Ovary (tissue), 7 donors: ENCODE measurements at regions not wholly inside any gene's neighbourhood (a gene's known extent, or its start where the extent isn't known, plus 50 kb on each side); places are given as distances from the start of the nearest gene placed in this dataset.

Experiments
- DNase-seq, 5 donors: peaks; one replicate each; pipeline ENCODE4 v3.0.0-alpha.2; 2019 to 2020
- H3K27ac ChIP-seq, 2 donors: fragments of 200-600 bp; one replicate each; pipeline versions ENCODE4 v1.5.1 to v1.8.0; 2019 to 2022
- H3K27me3 ChIP-seq: fragments of 200-600 bp; one replicate; pipeline ENCODE4 v1.8.0; 2022
- H3K36me3 ChIP-seq: fragments of 200-600 bp; sonication (generic); one replicate; pipeline ENCODE4 v1.5.1; 2019
- H3K4me1 ChIP-seq: one replicate; pipeline ENCODE4 v1.8.1; 2013; ENCODE audit warnings: mild to moderate bottlenecking, moderate library complexity; ENCODE audit not compliant: insufficient read depth
- H3K4me3 ChIP-seq: fragments of 200-600 bp; sonication (generic); one replicate; pipeline ENCODE4 v1.5.1; 2017
- H3K9me3 ChIP-seq, 2 donors: fragments of 200-600 bp in 1 of 2; sonication (generic) in 1 of 2; one replicate each; pipeline versions ENCODE4 v1.5.1 to v1.8.1; 2013 to 2019; ENCODE audit warnings: mild to moderate bottlenecking in 1 of 2, moderate library complexity in 1 of 2
- EP300 ChIP-seq: sonication (generic); formaldehyde crosslinking; IDR thresholded peaks from one replicate; pipeline ENCODE4 v1.6.1; 2017; ENCODE audit warnings: antibody characterized with exemption
- POLR2A ChIP-seq: fragments of 450-650 bp; IDR thresholded peaks from one replicate; pipeline ENCODE4 v1.6.1; 2017; ENCODE audit warnings: antibody characterized with exemption, mild to moderate bottlenecking, moderate library complexity
- WGBS, 3 donors: extraction: QIAGEN DNeasy Blood & Tissue Kit in 1 of 3; methylation state at CpG; one replicate each; pipeline versions ENCODE4 v1.1.5 to v1.1.7; 2013 to 2017; 5-methylcytosine and 5-hydroxymethylcytosine counted together
- intact Hi-C, 4 donors: fragments of 100-400 bp; cut with DNase I; formaldehyde crosslinking; loops; one replicate each; pipeline versions ENCODE4 v1.11.0 to v1.15.1; 2022 to 2023
- TF ChIP-seq, protein P1 (sequence below), 3 donors: fragments of 450-650 bp in 2 of 3; fragments of 200-600 bp in 1 of 3; IDR thresholded peaks; one replicate each; pipeline versions ENCODE4 v1.5.1 to v1.8.0; 2016 to 2022; ENCODE audit warnings: antibody characterized with exemption in 3 of 3, mild to moderate bottlenecking in 1 of 3
- donor health status: DM: no; HTN: no; CAD: no; lungs with moderate emphysema.
- donor health status: DM: no; HTN: no; CAD: no.
- donor health status: Bipolar disorder and iron deficiency.
- donor health status: DM: no; HTN: no; CAD: no.
- donor health status: DM: yes; HTN: yes; CAD: no.

- H3K36me3 ChIP-seq: no peaks in the 10 kb centered on the region
- TF ChIP-seq, protein P1, sequence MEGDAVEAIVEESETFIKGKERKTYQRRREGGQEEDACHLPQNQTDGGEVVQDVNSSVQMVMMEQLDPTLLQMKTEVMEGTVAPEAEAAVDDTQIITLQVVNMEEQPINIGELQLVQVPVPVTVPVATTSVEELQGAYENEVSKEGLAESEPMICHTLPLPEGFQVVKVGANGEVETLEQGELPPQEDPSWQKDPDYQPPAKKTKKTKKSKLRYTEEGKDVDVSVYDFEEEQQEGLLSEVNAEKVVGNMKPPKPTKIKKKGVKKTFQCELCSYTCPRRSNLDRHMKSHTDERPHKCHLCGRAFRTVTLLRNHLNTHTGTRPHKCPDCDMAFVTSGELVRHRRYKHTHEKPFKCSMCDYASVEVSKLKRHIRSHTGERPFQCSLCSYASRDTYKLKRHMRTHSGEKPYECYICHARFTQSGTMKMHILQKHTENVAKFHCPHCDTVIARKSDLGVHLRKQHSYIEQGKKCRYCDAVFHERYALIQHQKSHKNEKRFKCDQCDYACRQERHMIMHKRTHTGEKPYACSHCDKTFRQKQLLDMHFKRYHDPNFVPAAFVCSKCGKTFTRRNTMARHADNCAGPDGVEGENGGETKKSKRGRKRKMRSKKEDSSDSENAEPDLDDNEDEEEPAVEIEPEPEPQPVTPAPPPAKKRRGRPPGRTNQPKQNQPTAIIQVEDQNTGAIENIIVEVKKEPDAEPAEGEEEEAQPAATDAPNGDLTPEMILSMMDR (IDR thresholded peaks at IDR 0.05): no peak
- TF ChIP-seq EP300: no peak
- TF ChIP-seq POLR2A: no peak
- DNase-seq: no peak
- H3K27me3 ChIP-seq: no peaks in the 10 kb centered on the region
- 49 to 58% (median 53%) methylated on average over 4 of the region's 4 CpGs for WGBS, 3 donors
- H3K27ac ChIP-seq: no peak overlapping the region
- intact Hi-C loops: loop anchor here in 1 of 4 donors (10.0 kb wide), 1 partner anchor 150 kb away; no protein-coding TSS in a partner anchor
- no peaks in the 10 kb centered on the region for H3K9me3 ChIP-seq
- H3K4me3 ChIP-seq: no peak overlapping the region
- H3K4me1 ChIP-seq: peaks cover 2% of the 10 kb centered on the region
Observed at GRCh38 chr10:101295261-101295660, 58.7 kb upstream of the BTRC start.

DNA sequence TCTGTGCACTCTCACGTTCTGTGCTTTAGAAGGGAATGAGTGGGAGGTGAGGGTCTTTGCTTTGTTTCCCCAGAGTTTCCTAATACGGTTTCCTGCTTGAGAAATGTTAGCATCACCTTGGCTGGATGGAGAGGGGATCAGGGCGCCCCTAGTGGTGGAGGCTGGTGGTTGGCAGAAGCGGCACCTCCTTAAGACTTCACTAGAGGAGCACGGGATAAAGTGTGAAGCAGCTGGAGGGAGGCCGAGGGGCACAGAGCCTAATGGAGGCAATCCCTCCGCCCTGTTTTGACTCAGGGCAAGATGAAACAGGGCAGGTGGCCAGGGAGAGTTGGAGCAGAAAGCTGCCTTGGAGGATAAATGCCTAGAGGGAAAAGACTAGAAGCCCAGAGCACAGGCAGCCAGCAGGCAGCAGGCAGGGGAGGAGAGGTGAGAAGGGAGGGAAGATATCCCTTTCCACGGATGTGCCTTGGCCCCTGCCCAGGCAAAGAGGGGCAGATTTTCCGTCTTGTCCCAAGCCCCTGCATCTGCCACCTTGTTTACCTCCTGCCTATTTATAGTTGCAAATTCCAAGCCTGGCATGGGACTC lies 56.0 kb upstream of the BTRC start:
- H3K4me3 ChIP-seq: no peak overlapping the region
- DNase-seq: peak; percentile 31 to 77 (median 56)
- WGBS, 3 donors: 4% methylated on average over 9 of the region's 9 CpGs
- H3K27me3 ChIP-seq: no peaks in the 10 kb centered on the region
- intact Hi-C loops: loop anchor here in 1 of 4 donors (10.0 kb wide), 1 partner anchor 147 kb away; no protein-coding TSS in a partner anchor
- H3K36me3 ChIP-seq: no peaks in the 10 kb centered on the region
- H3K4me1 ChIP-seq: no peaks in the 10 kb centered on the region
- H3K27ac ChIP-seq: no peak overlapping the region
- TF ChIP-seq POLR2A (no peak), EP300 (no peak)
- TF ChIP-seq, protein P1 (IDR thresholded peaks at IDR 0.05): peak in 2 of 3 donors; percentile 11 to 44
- H3K9me3 ChIP-seq: no peaks in the 10 kb centered on the region

GRCh38 chr10:101299211-101299610 lies 54.8 kb upstream of the BTRC start:
- Histone ChIP-seq H3K27me3 (no peaks in the 10 kb centered on the region), H3K4me3 (no peak overlapping the region), H3K27ac (no peak overlapping the region), H3K36me3 (no peaks in the 10 kb centered on the region), H3K4me1 (no peaks in the 10 kb centered on the region), H3K9me3 (no peaks in the 10 kb centered on the region)
- WGBS, 3 donors: 86 to 89% (median 87%) methylated on average over 6 of the region's 6 CpGs
- TF ChIP-seq, protein P1 (IDR thresholded peaks at IDR 0.05): no peak
- TF ChIP-seq EP300 (no peak), POLR2A (no peak)
- intact Hi-C loops: loop anchor here in 1 of 4 donors (10.0 kb wide), 1 partner anchor 146 kb away; no protein-coding TSS in a partner anchor
- no peak for DNase-seq

DNA sequence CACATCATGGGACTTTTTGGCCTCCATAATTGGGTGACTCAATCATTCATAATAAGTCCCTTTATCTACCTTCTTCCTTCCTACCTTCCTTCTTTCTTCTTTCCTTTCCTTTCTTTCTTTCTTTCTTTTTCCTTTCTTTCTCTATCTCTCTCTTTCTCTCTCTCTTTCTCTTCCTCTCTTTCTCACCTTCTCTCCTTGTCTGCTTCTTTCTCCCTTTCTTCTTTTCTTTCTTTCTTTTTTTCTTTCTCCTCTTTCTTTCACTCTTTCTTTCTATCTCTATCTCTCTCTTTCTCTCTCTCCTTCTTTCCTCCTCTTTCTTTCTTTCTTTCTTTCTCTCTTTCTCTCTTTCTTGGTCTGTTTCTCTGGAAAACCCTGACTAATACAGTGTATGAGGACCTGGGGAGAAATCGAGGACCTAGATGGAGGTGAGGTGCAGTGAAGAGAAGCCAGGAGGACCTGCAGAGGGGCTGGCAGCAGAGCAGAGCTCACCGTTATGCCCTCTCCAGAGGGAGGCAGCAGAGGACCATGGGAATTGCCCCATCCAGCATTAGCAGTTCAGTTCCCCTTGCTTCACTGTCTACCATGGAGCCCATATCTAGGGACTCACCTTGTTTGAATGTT lies 52.7 kb upstream of the BTRC start:
- Histone ChIP-seq H3K27me3 (no peaks in the 10 kb centered on the region), H3K9me3 (no peaks in the 10 kb centered on the region), H3K27ac (no peak overlapping the region), H3K4me3 (no peak overlapping the region), H3K36me3 (no peaks in the 10 kb centered on the region), H3K4me1 (no peaks in the 10 kb centered on the region)
- TF ChIP-seq, protein P1 (IDR thresholded peaks at IDR 0.05): no peak
- TF ChIP-seq POLR2A: no peak
- TF ChIP-seq EP300: no peak
- 43 to 46% (median 44%) methylated on average over 2 of the region's 2 CpGs for WGBS, 3 donors
- intact Hi-C loops: no loop called here
- DNase-seq: no peak
